Neuron (in vitro differentiated cells): ENCODE measurements at regions not wholly inside any gene's neighbourhood (a gene's known extent, or its start where the extent isn't known, plus 50 kb on each side); places are given as distances from the start of the nearest gene placed in this dataset.

ENCODE experiments used
- H2AFZ ChIP-seq: one replicate; pipeline ENCODE4 v1.6.1; 2013; ENCODE audit warnings: low read depth, mild to moderate bottlenecking, inconsistent platforms, low read length, moderate library complexity
- H3K27me3 ChIP-seq: one replicate; pipeline ENCODE4 v1.6.1; 2013; ENCODE audit warnings: low read length; ENCODE audit not compliant: insufficient read depth
- H3K36me3 ChIP-seq: one replicate; pipeline ENCODE4 v1.6.1; 2013; ENCODE audit warnings: low read length; ENCODE audit not compliant: insufficient read depth
- H3K4me1 ChIP-seq: one replicate; pipeline ENCODE4 v1.6.1; 2013; ENCODE audit warnings: low read length; ENCODE audit not compliant: insufficient read depth
- H3K4me3 ChIP-seq: 2 replicates; pipeline ENCODE4 v1.5.1; 2013; ENCODE audit warnings: mild to moderate bottlenecking, low read length, moderate library complexity
- H3K9me3 ChIP-seq: one replicate; pipeline ENCODE4 v1.6.1; 2013; ENCODE audit warnings: low read length

DNA sequence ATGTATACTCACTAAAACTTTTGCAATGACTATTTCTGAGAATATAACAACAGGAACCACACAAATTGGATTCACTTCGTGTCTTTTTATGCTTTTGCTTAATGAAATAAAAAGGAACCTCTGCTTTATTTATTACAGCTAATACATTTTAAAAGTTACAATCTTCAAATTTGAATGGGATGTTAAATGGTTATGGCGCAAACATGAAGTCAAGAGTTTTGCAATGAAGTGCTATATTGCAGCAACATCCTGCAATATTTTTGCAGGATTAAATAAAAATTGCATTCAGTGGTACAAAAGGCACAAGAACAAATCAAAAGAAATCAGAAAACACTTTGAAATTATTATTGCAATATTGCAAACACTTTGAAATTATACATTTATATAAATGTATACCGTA lies 1519.0 kb upstream of the MIR17HG start:
- H2AFZ ChIP-seq = no peak overlapping the region
- peaks cover 8% of the 10 kb centered on the region for H3K4me1 ChIP-seq
- H3K27me3 ChIP-seq = no peaks in the 10 kb centered on the region
- no peak overlapping the region for H3K4me3 ChIP-seq
- no peaks in the 10 kb centered on the region for H3K9me3 ChIP-seq
- H3K36me3 ChIP-seq = no peaks in the 10 kb centered on the region

DNA sequence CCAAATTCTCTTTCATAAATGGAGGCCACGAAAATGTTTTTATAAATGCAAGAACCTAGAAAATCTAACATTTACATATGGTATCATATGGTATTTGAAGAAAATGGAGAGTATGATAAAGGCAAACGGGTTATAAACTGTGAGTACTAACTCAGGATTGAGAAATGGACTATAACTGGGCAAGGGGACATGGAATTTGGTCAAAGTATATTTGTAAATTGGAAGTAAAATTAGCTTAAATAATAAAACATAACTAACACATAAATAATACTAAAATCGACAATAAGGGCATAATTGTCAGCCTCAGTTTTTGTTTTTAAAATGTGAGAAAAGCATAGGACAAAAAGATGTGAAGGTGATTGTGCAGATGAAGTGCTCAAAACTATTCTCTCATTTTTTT lies 1516.3 kb upstream of the MIR17HG start:
- H3K9me3 ChIP-seq = no peaks in the 10 kb centered on the region
- peaks cover 8% of the 10 kb centered on the region for H3K4me1 ChIP-seq
- H3K4me3 ChIP-seq = no peak overlapping the region
- no peak overlapping the region for H2AFZ ChIP-seq
- no peaks in the 10 kb centered on the region for H3K36me3 ChIP-seq
- no peaks in the 10 kb centered on the region for H3K27me3 ChIP-seq

DNA sequence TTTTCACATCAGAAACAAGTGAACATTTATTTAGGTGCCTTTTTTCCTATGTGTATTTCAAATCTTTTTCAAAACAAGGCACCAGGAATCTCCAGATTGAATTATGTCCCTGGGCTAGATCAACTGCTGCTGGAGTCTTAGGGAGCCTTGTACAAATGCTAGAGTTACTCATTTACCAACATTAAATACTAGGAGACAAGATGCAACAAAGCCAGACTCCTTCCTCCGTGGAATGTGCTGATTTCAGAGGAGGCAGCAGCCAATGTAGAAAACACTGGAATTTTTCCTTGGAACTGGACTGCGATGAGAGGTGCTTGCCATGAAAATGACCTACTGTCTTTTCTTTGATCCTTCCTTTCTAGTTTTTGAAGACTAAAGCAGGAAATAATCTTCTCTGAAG lies 1514.7 kb upstream of the MIR17HG start:
- Histone ChIP-seq H3K4me1 (peaks cover 5% of the 10 kb centered on the region), H3K4me3 (no peak overlapping the region), H3K27me3 (no peaks in the 10 kb centered on the region), H2AFZ (no peak overlapping the region), H3K9me3 (no peaks in the 10 kb centered on the region), H3K36me3 (no peaks in the 10 kb centered on the region)

DNA sequence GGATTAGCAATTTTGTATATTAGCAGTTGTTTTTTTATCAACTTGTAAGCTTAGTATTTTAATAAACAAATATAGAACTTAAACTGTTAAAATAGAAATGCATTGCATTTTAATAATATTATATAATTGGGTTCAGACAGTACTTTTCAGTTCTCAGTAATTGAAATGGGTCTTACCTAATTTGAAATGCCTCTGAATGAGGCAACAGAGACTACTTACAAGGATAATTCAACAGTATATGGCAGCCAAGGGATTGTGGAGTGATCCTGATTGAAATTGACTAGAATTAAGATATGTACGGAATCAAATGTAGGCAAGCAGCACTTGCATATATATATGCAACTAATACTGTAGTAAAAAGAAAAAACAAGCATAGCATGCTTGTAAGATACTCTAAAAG lies 1503.9 kb upstream of the MIR17HG start:
- no peaks in the 10 kb centered on the region for H3K9me3 ChIP-seq
- H3K4me3 ChIP-seq = no peak overlapping the region
- H2AFZ ChIP-seq = no peak overlapping the region
- no peaks in the 10 kb centered on the region for H3K27me3 ChIP-seq
- no peaks in the 10 kb centered on the region for H3K36me3 ChIP-seq
- peaks cover 4% of the 10 kb centered on the region for H3K4me1 ChIP-seq

DNA sequence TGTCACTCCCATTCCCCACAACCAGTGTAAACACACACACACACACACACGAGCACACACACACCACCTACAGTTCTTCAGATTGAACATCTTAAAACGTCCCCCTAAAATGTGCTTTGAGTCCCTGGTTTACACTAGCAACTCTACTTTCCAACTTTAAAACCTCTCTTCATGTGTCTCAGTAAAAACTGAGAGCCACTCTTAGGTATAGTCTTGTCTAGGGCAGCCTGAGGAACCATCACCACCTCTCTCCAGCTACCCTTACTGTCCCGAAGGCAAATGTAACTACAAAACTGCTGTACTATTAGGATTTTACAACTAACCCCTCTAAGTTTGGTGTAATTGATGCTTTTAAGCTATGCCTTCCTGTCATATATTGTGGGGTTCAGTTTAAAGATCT lies 1501.6 kb upstream of the MIR17HG start:
- no peaks in the 10 kb centered on the region for H3K27me3 ChIP-seq
- H3K9me3 ChIP-seq = no peaks in the 10 kb centered on the region
- H3K4me3 ChIP-seq = no peak overlapping the region
- H3K36me3 ChIP-seq = no peaks in the 10 kb centered on the region
- H2AFZ ChIP-seq = no peak overlapping the region
- no peaks in the 10 kb centered on the region for H3K4me1 ChIP-seq

DNA sequence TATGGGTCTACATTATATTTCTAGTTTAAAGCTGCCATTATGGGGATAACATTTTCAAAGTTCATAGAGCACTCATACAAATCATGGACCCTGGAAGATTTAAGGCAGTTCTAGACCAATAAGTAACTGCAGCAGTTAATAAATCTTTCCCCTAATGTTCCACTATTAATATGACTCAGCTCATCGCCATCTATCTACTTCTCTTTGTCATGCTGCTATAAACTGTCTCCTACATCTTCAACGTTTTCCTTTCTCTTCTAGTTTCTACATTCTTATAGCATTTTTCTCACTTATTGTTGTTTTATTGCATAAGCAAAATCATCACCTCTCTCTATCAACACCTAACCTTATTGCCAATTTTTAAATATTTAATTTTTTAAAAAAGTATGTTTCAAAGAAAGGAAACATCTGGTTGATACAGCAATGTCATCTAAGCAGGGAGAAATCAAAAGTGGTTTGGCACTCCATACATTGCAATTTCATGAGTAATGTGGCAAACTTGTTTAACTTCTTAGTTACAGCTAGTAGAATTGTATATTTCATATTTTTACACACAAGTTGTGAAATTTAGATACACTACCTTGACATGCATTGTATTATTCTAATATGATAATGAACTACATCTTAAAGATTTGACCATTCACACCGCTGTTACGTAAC lies 1500.4 kb upstream of the MIR17HG start:
- H3K4me1 ChIP-seq = no peaks in the 10 kb centered on the region

DNA sequence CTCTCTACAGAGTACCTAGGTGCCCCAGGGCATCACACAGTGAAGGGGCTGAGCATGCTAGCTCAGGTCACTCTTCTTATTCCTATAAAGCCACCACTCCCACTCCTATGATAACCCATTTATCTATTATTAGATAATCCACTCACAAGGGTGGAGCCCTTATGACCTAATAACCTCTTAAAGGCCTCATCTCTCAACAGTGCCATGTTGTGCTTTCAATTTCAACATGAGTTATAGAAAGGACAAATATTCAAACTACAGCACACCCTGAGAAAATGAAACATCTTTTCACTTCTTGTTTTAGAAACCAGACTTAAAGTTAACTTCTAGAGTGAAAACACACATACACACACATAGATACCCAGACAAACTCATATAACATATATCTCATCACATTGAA lies 1494.9 kb upstream of the MIR17HG start:
- no peaks in the 10 kb centered on the region for H3K4me1 ChIP-seq
- H3K9me3 ChIP-seq = no peaks in the 10 kb centered on the region
- H3K4me3 ChIP-seq = no peak overlapping the region
- H3K27me3 ChIP-seq = no peaks in the 10 kb centered on the region
- no peak overlapping the region for H2AFZ ChIP-seq
- no peaks in the 10 kb centered on the region for H3K36me3 ChIP-seq

More for the DNA sequence above, 1500.4 kb upstream of the MIR17HG start:
- no peaks in the 10 kb centered on the region for H3K36me3 ChIP-seq
- no peak overlapping the region for H3K4me3 ChIP-seq
- H3K9me3 ChIP-seq = no peaks in the 10 kb centered on the region
- H2AFZ ChIP-seq = no peak overlapping the region
- H3K27me3 ChIP-seq = no peaks in the 10 kb centered on the region

DNA sequence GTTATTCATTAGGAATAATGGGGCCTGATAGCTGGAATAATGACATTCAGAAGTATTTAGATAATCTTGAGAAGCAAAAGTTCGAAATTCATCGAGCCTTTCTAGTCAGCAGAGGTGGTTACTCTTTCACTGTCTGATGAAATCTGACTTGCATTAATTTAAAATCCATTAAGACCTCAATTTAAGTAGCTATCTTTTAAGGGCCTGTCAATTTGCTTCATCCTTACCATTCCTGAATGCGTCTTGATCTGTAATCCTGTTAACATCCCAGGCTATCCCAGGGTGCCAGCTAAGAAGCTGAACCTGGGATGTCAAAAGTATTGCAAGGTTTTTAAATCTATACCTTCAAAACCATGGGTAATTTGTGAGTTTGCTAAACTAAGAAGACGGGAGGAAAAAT lies 1491.0 kb upstream of the MIR17HG start:
- H3K27me3 ChIP-seq = no peaks in the 10 kb centered on the region
- H3K9me3 ChIP-seq = no peaks in the 10 kb centered on the region
- no peaks in the 10 kb centered on the region for H3K4me1 ChIP-seq
- H3K4me3 ChIP-seq = no peak overlapping the region
- no peak overlapping the region for H2AFZ ChIP-seq
- H3K36me3 ChIP-seq = no peaks in the 10 kb centered on the region

DNA sequence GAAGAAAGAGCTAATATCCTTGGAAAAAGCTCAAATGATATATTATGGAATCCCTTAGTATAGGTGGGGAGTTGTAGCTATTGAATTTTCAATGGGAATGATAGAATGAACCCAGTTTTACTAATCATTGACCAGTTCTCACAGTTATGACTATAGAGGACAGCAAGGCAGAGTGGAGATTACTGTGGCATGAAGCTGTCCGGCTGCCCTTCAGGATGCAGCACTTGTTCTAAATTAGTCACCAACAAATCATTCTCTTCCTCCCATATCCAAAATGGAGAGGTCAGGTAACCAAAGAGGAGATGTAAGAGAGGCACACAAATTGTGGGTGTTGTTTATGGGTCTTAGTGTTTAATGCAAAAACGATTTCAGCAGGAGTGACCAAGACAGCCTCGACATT lies 1490.0 kb upstream of the MIR17HG start:
- no peaks in the 10 kb centered on the region for H3K27me3 ChIP-seq
- no peaks in the 10 kb centered on the region for H3K36me3 ChIP-seq
- no peak overlapping the region for H2AFZ ChIP-seq
- H3K4me3 ChIP-seq = no peak overlapping the region
- H3K9me3 ChIP-seq = no peaks in the 10 kb centered on the region
- no peaks in the 10 kb centered on the region for H3K4me1 ChIP-seq

DNA sequence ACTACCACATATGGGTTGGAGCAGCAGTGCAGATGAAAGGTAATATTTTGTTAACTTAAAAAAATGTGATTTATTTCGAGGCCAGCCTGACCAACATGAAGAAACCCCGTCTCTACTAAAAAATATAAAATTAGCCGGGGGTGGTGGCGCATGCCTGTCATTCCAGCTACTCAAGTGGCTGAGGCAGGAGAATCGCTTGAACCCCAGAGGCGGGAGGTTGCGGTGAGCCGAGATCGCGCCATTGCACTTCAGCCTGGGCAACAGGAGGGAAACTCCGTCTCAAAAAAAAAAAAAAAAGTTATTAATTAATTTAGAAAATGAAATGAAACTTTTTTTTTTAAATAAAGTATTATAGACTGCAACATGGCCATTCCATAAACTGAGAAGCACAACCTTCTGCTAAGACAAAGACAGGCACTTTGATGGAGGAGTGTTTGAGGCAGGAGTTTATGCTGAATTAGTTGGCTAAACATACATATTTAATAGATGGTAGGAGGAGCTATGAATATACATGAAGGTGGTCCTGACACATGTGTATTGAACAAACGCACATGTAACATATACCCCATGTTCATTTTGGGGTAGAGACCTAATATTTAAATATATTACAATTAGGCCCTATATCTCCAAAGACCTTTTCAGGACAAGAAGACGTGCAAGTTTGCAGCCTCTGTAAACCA lies 1485.3 kb upstream of the MIR17HG start:
- no peaks in the 10 kb centered on the region for H3K4me1 ChIP-seq
- H3K9me3 ChIP-seq = no peaks in the 10 kb centered on the region
- no peaks in the 10 kb centered on the region for H3K27me3 ChIP-seq
- H3K36me3 ChIP-seq = no peaks in the 10 kb centered on the region
- H3K4me3 ChIP-seq = no peak overlapping the region
- H2AFZ ChIP-seq = no peak overlapping the region

DNA sequence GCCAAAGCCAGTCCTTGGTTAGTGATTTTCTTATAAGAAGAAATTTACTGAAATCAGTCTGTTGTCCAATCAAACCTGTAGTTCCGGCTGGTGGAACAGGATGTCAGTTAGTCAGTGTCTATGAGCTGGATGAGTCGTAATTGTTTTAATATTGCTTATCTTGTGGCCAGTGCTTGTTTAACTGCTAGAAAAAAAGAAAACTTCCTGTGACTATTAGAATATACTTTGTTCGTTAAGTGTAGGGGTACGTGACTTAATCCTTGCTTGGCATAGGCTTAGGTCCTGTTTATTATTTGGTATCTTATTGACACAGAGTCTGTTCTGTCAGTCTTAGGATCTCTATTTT lies 1484.8 kb upstream of the MIR17HG start:
- H3K4me3 ChIP-seq = no peak overlapping the region
- H3K4me1 ChIP-seq = no peaks in the 10 kb centered on the region

DNA sequence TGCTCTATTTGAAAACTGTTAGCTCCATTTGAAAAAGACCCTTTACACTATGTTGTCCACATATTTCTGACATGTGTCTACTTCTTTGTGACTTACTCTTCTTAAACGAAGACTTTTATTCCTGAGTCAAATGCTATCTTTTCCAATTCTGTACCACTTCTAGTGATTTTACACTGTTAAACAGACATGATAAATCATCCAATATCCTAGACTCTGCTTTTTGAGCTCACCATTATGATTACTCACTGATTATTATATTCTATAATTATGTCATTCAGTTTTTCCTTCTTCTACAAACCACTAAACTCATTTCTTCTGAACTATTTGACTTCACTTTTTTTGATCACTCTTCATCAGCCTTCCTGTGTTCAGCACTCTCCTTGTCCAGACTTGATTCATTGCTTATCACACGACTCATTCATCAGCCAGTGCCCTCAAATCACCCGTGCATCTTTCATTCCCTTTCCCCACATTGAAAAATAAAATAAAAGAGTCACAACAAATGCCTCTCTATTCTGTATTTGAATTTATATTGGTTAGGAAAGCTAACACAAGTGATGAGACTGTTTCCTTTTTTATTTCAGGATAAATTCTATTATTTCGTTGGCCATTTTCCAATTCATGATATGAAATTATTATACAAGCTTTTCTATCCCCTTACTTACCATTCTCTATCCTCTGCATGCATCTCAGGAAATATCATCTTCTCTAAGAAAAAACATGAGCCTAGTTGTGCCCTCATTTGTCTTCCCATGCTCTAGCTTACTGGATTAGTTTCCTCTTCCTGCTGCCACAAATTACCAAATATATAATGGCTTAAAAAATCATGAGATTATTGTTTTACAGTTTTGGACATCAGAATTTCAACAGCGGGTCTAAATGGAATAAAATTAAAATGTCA lies 1482.1 kb upstream of the MIR17HG start:
- no peak overlapping the region for H2AFZ ChIP-seq
- no peak overlapping the region for H3K4me3 ChIP-seq
- H3K4me1 ChIP-seq = no peaks in the 10 kb centered on the region
- no peaks in the 10 kb centered on the region for H3K27me3 ChIP-seq
- no peaks in the 10 kb centered on the region for H3K9me3 ChIP-seq
- H3K36me3 ChIP-seq = no peaks in the 10 kb centered on the region

More for the DNA sequence above, 1484.8 kb upstream of the MIR17HG start:
- Histone ChIP-seq H3K36me3 (no peaks in the 10 kb centered on the region), H3K9me3 (no peaks in the 10 kb centered on the region), H2AFZ (no peak overlapping the region), H3K27me3 (no peaks in the 10 kb centered on the region)

DNA sequence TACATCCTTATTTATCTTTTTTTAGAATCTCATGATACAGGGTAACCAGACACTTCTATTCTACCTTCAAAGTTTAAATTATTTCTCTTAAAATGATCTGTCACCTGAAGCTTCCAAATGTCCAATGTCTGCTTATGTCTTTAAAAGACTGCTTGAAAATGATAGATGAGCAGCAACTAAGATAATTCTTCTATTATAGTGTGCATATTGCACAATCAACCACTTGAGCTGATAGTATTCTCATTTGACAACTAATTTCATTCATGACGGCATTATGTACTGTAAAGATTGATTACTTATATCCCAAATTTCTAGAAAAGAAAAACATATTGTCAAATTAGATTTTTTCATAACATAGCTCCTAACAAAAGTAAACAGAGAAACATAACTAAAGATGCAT lies 1478.2 kb upstream of the MIR17HG start:
- Histone ChIP-seq H3K9me3 (no peaks in the 10 kb centered on the region), H3K4me3 (no peak overlapping the region), H3K36me3 (no peaks in the 10 kb centered on the region), H3K27me3 (no peaks in the 10 kb centered on the region), H3K4me1 (no peaks in the 10 kb centered on the region), H2AFZ (no peak overlapping the region)
